ENCODE measurements at regions not wholly inside any gene's neighbourhood (a gene's known extent, or its start where the extent isn't known, plus 50 kb on each side); places are given as distances from the start of the nearest gene placed in this dataset.

- no peak for TF ChIP-seq CTCF (conservative IDR thresholded peaks at IDR 0.05)
- no peak for TF ChIP-seq EZH2 (IDR thresholded peaks at IDR 0.05; ENCODE audit: low read depth)
These were observed 74.8 kb downstream of the COX18 start for GRCh38 chr4:72994670-72995069.
